HT1080 (cell line): ENCODE measurements at regions not wholly inside any gene's neighbourhood (a gene's known extent, or its start where the extent isn't known, plus 50 kb on each side); places are given as distances from the start of the nearest gene placed in this dataset.

Experiments
- DNase-seq: peaks from one replicate; pipeline ENCODE4 v3.0.0-alpha.2; 2015; ENCODE audit warnings: low read depth

GRCh38 chr17:73753751-73754496, 109.7 kb upstream of the SDK2 start:
- DNase-seq: no peak

- DNase-seq: no peak
Measured at GRCh38 chr17:73754886-73755400, 110.7 kb upstream of the SDK2 start.

- DNase-seq: no peak
Measured at GRCh38 chr17:73757420-73757819, 113.2 kb upstream of the SDK2 start.

DNA sequence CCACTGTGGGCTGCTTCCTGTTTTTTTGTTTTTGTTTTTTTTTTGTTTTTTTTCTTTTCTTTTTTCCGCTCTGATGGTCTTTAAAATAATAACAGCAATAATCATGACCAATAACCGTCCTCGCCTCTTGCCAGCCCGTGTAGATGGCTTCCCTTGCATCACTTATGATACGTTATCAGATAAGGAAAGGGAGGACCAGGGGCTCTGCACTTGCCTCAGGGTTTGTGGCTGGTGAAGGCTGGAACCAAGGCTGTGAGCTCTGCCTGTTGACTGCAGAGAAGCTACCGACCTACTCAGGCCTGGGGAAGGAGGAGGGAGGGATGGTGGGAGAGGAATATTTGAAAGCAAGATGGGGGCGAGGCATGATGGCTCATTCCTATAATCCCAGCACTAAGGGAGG, 114.0 kb upstream of the SDK2 start:
- DNase-seq: no peak

- DNase-seq: no peak
Measured at GRCh38 chr17:73759324-73759723, 115.1 kb upstream of the SDK2 start.

GRCh38 chr17:73759734-73760438, 115.6 kb upstream of the SDK2 start:
- no peak for DNase-seq

DNA sequence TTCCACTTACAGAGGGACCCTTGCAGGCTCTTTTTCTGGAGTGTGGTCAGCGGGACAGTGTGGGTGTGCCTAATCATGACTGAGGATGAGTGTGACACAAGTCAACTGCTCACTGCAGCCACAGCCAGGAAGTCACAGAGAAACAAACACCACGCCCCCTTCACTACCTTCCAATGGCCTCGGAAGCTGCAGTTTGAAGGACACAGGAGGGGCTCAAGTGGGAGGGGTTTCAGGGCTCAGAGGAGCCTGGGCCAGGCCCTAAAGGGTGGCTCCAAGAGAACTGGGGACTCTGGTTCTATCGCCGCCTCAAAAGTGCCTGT, 116.2 kb upstream of the SDK2 start:
- DNase-seq: no peak

GRCh38 chr17:73765824-73766563, 121.7 kb upstream of the SDK2 start:
- DNase-seq: no peak

- no peak for DNase-seq
Measured at GRCh38 chr17:73767696-73768095, 123.5 kb upstream of the SDK2 start.

GRCh38 chr17:73768691-73769090, 124.4 kb upstream of the SDK2 start:
- DNase-seq: no peak

DNA sequence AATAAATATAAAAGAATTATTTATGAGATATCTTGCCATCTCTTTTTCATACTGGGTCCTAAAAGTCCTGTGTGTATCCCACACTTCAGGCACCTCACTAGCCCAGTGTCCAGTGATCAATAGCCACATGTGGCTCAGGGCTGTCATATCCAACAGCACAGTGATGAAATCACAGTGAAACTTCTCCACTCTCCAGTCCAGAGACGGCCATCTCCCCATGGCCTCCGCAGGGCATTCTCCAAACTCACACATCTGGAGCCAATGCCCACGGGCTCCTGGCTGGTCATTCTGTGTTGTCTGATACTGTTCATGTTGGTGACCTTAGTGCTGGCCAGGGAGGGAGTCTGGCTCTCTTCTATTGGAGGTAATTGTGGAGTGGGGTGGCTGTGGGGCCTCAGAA, 125.2 kb upstream of the SDK2 start:
- DNase-seq: no peak

- DNase-seq: peak; percentile 67
Measured at GRCh38 chr17:73770115-73770848, 126.0 kb upstream of the SDK2 start.

DNA sequence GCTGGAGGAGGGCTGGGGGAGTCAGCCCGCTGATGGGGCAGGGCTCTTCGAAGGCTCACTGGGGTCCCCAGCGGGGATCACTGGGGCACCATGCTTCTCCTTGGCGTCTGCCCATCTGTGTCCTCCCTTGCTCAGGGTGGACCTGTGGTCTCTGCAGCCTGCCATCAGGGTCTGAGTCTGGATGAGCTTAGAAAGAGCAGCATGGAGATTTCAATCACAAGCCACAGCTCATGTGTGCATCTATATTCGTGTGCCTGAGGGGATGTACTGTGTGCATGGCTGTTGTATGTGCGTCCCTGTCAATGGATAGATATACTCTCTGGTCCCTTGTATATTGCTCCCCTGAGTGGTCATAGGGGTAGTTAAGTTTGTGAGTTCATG, 126.6 kb upstream of the SDK2 start:
- no peak for DNase-seq

GRCh38 chr17:73772107-73772705, 128.0 kb upstream of the SDK2 start:
- DNase-seq: no peak

DNA sequence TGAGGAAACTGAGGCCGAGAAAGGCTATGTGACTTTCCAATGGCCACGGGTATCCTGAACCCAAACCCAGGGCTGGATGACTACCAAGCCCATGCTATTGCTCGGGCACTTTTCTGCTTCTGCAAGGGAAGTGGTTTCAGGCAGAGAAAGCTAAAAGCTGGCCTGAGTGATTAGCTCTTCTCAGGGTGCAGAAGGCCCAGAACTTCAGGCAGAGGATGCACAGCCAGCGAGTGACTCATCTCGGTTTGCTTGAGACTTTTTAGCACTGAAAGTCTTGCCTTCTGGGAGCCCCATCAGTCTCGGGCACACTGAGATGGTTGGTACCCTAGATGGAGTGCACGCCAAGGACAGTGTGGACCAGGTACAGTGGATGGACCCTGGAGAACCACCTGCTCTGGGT, 129.5 kb upstream of the SDK2 start:
- DNase-seq: no peak

DNA sequence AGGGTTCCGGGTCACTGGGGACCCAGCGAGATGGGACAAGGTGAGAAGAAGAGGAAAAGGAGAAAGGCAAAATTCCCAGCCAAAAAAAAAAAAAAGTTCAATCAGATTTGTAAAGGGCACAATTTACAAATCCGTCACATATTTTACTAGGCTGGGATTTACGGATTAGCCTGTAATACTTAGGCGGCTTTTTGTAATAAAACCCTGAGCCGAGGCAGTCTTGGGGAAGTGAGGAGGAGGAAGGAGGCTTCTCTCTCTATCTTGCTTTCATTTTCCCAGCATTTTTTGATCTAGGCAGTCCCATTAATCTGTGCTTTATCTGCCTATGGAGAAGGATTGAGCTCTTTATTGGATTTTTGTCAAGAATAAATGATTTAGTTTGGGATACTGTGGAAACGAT, 130.6 kb upstream of the SDK2 start:
- DNase-seq: no peak

DNA sequence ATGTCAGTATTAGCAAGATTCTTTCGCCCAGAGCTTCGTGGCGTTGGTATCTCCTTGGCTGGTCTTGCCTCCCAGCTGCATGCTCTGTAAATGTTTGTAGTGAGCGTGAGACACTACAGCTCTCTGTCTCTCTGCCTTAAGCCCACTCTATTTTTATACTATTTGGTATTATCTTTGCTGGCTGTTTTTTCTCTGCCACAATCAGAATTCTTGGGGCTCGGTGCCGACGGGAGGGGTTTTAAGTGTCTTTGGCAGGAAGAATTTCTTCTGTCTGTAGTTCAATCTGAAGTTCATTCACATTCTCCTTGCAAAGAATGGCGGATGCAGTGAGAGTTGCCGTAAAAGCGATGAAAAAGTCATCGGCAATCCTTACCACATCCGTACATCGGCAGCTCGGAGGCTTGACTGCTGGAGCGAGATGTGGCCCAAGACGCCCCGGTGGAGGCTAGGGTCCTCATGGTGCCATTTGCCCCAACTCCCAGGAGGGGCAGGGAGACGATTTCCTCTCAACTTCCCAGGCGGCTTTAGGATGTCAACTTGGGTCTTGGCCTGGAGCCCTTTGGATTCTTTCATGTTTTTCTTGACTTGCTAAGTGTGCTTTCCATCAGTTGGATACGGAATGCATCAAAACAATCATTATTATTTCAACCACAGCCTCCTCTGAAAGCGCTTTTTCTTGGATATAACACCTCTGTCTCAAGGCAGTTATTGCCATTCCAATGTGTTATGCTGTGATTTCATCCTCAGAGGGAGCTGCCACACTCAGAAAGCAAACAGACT, 132.3 kb upstream of the SDK2 start:
- DNase-seq: no peak

DNA sequence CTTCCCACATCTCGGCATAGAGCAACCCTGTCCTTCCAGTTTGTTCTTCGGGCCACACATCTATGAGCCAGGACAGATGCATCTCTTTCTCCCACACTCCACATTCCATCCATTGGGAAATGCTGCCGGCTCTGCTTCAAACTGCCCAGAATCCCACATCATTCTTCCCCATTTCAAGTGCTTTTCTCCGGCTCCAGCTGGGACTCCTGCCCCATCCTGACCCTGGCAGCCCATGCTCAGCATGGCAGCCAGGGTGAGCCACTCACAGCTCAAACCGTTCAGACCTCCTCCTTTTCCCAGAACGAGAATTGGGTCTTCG, 132.8 kb upstream of the SDK2 start:
- no peak for DNase-seq

DNA sequence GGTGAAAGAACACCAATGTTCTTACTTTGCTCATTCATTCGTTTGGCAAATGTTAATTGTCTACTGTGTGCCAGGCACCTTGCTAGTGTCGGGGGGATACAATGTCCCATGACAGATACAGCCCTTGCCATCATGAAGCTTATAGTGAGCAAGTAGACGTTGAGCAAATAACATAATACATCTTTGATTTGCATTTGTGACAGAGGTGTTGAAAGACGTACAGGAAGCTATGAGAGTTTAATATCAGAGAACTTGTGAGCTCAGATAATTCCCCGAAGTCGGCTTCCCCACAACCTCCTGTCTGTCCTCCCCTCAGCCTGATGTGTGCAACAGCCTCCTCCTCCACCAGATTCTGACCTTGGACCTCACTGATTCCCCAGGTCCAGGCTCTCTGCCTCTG, 138.0 kb upstream of the SDK2 start:
- DNase-seq: no peak

DNA sequence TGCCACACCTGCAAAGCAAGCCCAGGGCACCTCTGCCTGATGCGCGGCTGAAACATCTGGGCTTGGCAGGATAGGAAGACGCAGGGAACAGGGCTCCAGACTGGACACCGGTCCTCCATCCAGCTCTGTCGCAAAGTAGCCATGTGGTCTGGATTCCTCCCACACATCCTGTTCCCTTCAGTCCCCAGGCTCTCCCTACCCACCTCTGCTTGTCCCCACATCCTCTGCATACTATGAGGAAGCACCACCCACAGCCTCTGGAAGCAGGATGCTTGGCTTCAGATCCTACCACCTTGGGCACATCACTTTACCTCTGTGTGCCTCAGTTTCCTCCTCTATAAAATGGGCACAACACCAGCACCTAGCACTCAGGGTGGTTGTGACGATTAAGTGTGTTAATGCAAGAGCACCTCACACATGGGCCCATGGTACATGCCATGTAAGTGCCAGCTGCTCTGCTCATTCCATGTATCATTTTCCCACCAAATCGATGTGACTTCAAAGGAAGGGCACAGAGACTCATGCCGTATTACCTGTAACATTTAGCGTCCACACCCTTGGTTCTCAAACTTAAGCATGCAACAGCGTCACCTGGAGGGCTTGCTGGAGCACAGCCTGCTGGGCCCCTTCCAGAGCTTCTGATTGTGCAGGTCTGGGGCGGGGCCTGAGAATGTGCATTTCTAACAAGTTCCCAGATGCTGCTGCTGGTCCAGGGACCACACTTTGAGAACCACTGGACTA, 138.6 kb upstream of the SDK2 start:
- no peak for DNase-seq
